ENCODE measurements at regions not wholly inside any gene's neighbourhood (a gene's known extent, or its start where the extent isn't known, plus 50 kb on each side); places are given as distances from the start of the nearest gene placed in this dataset.
"Not testable (repeated sequence)": the region's sequence is repeated elsewhere in the genome, so short reads cannot be mapped to it uniquely, and the experiment has no call there.

- Histone ChIP-seq H3K9ac (ENCODE audit: insufficient read length) (no peak overlapping the region), H3K9me3 (ENCODE audit: low read depth, low read length) (no peaks in the 10 kb centered on the region), H3K36me3 (ENCODE audit: insufficient read depth, low read length) (no peaks in the 10 kb centered on the region), H3K27ac (no peak overlapping the region), H3K4me3 (no peak overlapping the region)
- DNase-seq (ENCODE audit: low read depth, low spot score): no peak
- TF ChIP-seq EZH2 (IDR thresholded peaks at IDR 0.05) (no peak), FOXP2 (optimal IDR thresholded peaks at IDR 0.05; ENCODE audit: control extremely low read depth, extremely low read length, insufficient read depth) (no peak), POLR2AphosphoS5 (IDR thresholded peaks at IDR 0.05; ENCODE audit: borderline replicate concordance, low read depth, low read length) (no peak)
These were observed 245.6 kb downstream of the BLID start for GRCh38 chr11:121870206-121871045.

DNA sequence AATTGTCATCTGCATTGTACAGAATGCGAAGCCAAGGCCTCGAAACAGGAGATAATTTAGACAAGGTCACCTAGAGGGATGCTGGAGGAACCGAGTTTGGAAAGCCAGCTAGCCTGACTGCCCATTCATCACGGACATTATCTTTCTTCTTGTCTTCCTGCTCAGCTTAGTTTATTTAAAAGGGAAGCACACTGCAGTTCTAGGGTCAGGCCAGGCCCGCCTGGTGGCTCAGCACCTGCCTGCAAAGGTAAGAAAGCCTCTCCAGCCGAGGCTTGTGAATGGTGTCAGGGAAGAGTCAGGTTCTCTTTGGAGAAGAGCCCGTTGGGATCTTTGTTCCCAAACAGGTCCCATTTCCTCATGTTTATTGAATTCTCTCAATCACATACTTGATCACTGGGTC, 246.5 kb downstream of the BLID start:
- H3K27ac ChIP-seq: no peak overlapping the region
- H3K9ac ChIP-seq (ENCODE audit: insufficient read length): no peak overlapping the region
- H3K4me3 ChIP-seq: no peak overlapping the region
- no peaks in the 10 kb centered on the region for H3K36me3 ChIP-seq (ENCODE audit: insufficient read depth, low read length)
- no peak for DNase-seq (ENCODE audit: low read depth, low spot score)
- H3K9me3 ChIP-seq (ENCODE audit: low read depth, low read length): no peaks in the 10 kb centered on the region
- TF ChIP-seq EZH2 (IDR thresholded peaks at IDR 0.05) (no peak), POLR2AphosphoS5 (IDR thresholded peaks at IDR 0.05; ENCODE audit: borderline replicate concordance, low read depth, low read length) (no peak), FOXP2 (optimal IDR thresholded peaks at IDR 0.05; ENCODE audit: control extremely low read depth, extremely low read length, insufficient read depth) (no peak)

DNA sequence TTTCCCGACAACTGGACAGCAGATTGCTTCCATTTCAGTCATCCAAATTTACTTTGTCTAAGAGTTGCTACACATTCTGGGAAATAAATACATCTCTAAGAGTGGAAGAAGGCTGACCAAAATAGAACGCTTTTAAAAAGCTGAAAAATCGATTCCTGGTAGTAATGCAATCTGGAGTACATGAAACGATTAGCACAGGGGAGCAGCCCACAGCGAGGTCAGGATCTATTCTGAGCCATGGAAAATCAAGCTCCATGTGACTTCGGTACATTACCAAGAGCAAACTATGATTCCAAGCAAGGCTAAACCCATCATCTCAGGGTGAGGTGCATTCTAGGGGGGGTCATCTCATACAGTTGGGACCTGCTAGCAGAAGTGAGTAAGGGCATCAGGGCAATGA, 249.3 kb downstream of the BLID start:
- H3K9ac ChIP-seq (ENCODE audit: insufficient read length): no peak overlapping the region

GRCh38 chr11:121864660-121865059, 251.4 kb downstream of the BLID start:
- TF ChIP-seq FOXP2 (optimal IDR thresholded peaks at IDR 0.05; ENCODE audit: control extremely low read depth, extremely low read length, insufficient read depth): no peak
- no peak for TF ChIP-seq POLR2AphosphoS5 (IDR thresholded peaks at IDR 0.05; ENCODE audit: borderline replicate concordance, low read depth, low read length)
- no peak for TF ChIP-seq EZH2 (IDR thresholded peaks at IDR 0.05)

More for the DNA sequence above, 249.3 kb downstream of the BLID start:
- H3K9me3 ChIP-seq (ENCODE audit: low read depth, low read length): no peaks in the 10 kb centered on the region
- H3K27ac ChIP-seq: no peak overlapping the region
- H3K4me3 ChIP-seq: no peak overlapping the region
- no peak for DNase-seq (ENCODE audit: low read depth, low spot score)
- no peak for TF ChIP-seq EZH2 (IDR thresholded peaks at IDR 0.05)
- no peak for TF ChIP-seq POLR2AphosphoS5 (IDR thresholded peaks at IDR 0.05; ENCODE audit: borderline replicate concordance, low read depth, low read length)
- no peak for TF ChIP-seq FOXP2 (optimal IDR thresholded peaks at IDR 0.05; ENCODE audit: control extremely low read depth, extremely low read length, insufficient read depth)
- no peaks in the 10 kb centered on the region for H3K36me3 ChIP-seq (ENCODE audit: insufficient read depth, low read length)

GRCh38 chr11:121863126-121863525, 252.9 kb downstream of the BLID start:
- Histone ChIP-seq H3K36me3 (ENCODE audit: insufficient read depth, low read length) (no peaks in the 10 kb centered on the region), H3K9me3 (ENCODE audit: low read depth, low read length) (no peaks in the 10 kb centered on the region), H3K27ac (no peak overlapping the region), H3K9ac (ENCODE audit: insufficient read length) (no peak overlapping the region), H3K4me3 (no peak overlapping the region)
- DNase-seq (ENCODE audit: low read depth, low spot score): no peak
- TF ChIP-seq FOXP2 (optimal IDR thresholded peaks at IDR 0.05; ENCODE audit: control extremely low read depth, extremely low read length, insufficient read depth): no peak
- no peak for TF ChIP-seq POLR2AphosphoS5 (IDR thresholded peaks at IDR 0.05; ENCODE audit: borderline replicate concordance, low read depth, low read length)
- no peak for TF ChIP-seq EZH2 (IDR thresholded peaks at IDR 0.05)

More at GRCh38 chr11:121864660-121865059, 251.4 kb downstream of the BLID start:
- Histone ChIP-seq H3K27ac (no peak overlapping the region), H3K9ac (ENCODE audit: insufficient read length) (no peak overlapping the region), H3K4me3 (no peak overlapping the region), H3K9me3 (ENCODE audit: low read depth, low read length) (no peaks in the 10 kb centered on the region), H3K36me3 (ENCODE audit: insufficient read depth, low read length) (no peaks in the 10 kb centered on the region)
- DNase-seq (ENCODE audit: low read depth, low spot score): no peak

GRCh38 chr11:121855138-121855537, 260.9 kb downstream of the BLID start:
- DNase-seq (ENCODE audit: low read depth, low spot score); H3K4me3 ChIP-seq; H3K27ac ChIP-seq; H3K36me3 ChIP-seq (ENCODE audit: insufficient read depth, low read length); H3K9me3 ChIP-seq (ENCODE audit: low read depth, low read length); H3K9ac ChIP-seq (ENCODE audit: insufficient read length): not testable (repeated sequence)

GRCh38 chr11:121844016-121844415, 272.0 kb downstream of the BLID start:
- no peak overlapping the region for H3K27ac ChIP-seq
- no peaks in the 10 kb centered on the region for H3K9me3 ChIP-seq (ENCODE audit: low read depth, low read length)
- H3K36me3 ChIP-seq (ENCODE audit: insufficient read depth, low read length): no peaks in the 10 kb centered on the region
- no peak overlapping the region for H3K4me3 ChIP-seq
- no peak overlapping the region for H3K9ac ChIP-seq (ENCODE audit: insufficient read length)
- TF ChIP-seq FOXP2 (optimal IDR thresholded peaks at IDR 0.05; ENCODE audit: control extremely low read depth, extremely low read length, insufficient read depth): no peak
- TF ChIP-seq EZH2 (IDR thresholded peaks at IDR 0.05): no peak
- no peak for TF ChIP-seq POLR2AphosphoS5 (IDR thresholded peaks at IDR 0.05; ENCODE audit: borderline replicate concordance, low read depth, low read length)
- DNase-seq (ENCODE audit: low read depth, low spot score): no peak

- Histone ChIP-seq H3K36me3 (ENCODE audit: insufficient read depth, low read length) (no peaks in the 10 kb centered on the region), H3K27ac (no peak overlapping the region), H3K4me3 (no peak overlapping the region), H3K9me3 (ENCODE audit: low read depth, low read length) (no peaks in the 10 kb centered on the region), H3K9ac (ENCODE audit: insufficient read length) (no peak overlapping the region)
- no peak for DNase-seq (ENCODE audit: low read depth, low spot score)
- TF ChIP-seq EZH2 (IDR thresholded peaks at IDR 0.05) (no peak), POLR2AphosphoS5 (IDR thresholded peaks at IDR 0.05; ENCODE audit: borderline replicate concordance, low read depth, low read length) (no peak), FOXP2 (optimal IDR thresholded peaks at IDR 0.05; ENCODE audit: control extremely low read depth, extremely low read length, insufficient read depth) (no peak)
These were observed 273.8 kb downstream of the BLID start for GRCh38 chr11:121842192-121842585.

All from SK-N-MC (cell line).